22Rv1 (cell line): ENCODE measurements at regions not wholly inside any gene's neighbourhood (a gene's known extent, or its start where the extent isn't known, plus 50 kb on each side); places are given as distances from the start of the nearest gene placed in this dataset.

ENCODE experiments used
- ZFX ChIP-seq: fragments of 450-650 bp; IDR thresholded peaks from 2 replicates; pipeline ENCODE4 v1.6.1; 2017; ENCODE audit warnings: antibody characterized with exemption, borderline replicate concordance
- TF ChIP-seq, protein P1 (sequence below): fragments of 450-650 bp; IDR thresholded peaks from 2 replicates; pipeline ENCODE4 v1.5.1; 2017; ENCODE audit warnings: mild to moderate bottlenecking

DNA sequence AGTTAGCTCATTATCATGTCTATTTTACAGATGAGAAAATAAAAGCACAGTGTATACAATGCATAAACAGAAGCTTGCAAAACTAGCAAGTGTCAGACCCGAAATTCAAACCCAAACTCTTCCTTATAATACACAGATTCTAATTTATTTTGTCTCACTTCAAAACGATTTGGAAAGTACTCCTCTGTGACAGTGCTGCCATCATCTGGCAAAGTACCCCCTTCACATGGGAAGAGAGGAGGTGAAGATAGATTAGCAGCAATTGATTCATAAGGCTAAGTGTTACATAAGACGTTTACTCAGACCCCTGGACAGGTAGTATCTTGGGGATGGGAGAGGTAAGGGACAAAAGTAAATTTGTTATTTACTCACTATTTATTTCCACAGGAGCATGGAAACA lies 744.0 kb upstream of the SGO1 start:
- TF ChIP-seq, protein P1, sequence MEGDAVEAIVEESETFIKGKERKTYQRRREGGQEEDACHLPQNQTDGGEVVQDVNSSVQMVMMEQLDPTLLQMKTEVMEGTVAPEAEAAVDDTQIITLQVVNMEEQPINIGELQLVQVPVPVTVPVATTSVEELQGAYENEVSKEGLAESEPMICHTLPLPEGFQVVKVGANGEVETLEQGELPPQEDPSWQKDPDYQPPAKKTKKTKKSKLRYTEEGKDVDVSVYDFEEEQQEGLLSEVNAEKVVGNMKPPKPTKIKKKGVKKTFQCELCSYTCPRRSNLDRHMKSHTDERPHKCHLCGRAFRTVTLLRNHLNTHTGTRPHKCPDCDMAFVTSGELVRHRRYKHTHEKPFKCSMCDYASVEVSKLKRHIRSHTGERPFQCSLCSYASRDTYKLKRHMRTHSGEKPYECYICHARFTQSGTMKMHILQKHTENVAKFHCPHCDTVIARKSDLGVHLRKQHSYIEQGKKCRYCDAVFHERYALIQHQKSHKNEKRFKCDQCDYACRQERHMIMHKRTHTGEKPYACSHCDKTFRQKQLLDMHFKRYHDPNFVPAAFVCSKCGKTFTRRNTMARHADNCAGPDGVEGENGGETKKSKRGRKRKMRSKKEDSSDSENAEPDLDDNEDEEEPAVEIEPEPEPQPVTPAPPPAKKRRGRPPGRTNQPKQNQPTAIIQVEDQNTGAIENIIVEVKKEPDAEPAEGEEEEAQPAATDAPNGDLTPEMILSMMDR = peak; percentile 66
- no peak for TF ChIP-seq ZFX
